ENCODE measurements at regions not wholly inside any gene's neighbourhood (a gene's known extent, or its start where the extent isn't known, plus 50 kb on each side); places are given as distances from the start of the nearest gene placed in this dataset.

DNA sequence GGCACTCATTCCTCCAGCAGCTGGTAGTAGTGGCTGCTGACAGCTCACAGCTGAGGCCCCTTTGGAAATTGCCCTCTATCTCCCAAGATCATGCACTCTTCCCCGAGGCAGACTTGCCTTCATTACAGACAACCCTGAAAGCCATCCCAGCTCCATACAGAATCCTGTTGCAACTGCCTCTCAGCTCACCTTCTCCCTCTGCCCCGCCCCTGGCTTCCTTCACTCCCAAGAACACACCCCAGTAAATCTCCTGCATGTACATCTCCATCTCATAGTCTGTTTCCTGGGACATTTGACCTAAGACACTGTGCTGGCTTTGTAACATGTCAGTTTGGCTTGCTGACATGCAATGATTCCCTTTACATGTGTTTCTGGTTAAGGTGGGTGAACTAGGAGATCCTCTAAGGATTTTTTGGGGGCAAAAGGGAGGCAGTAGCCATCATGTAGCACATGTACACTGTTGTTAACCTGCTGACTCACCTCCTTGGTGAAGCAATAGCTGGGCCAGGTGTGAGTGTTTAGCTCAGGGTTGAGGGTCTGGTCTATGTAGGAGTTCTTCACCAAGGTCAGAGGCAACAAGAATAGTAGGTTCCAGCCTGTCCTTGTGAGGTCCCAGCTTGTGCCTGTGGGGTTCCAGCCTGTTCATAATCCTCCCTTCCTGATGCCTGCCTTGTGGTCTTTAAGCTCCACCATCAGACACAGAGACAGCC lies 179.6 kb downstream of the CSNK2A3 start:
- no peak for DNase-seq (ENCODE audit: low read depth)

DNA sequence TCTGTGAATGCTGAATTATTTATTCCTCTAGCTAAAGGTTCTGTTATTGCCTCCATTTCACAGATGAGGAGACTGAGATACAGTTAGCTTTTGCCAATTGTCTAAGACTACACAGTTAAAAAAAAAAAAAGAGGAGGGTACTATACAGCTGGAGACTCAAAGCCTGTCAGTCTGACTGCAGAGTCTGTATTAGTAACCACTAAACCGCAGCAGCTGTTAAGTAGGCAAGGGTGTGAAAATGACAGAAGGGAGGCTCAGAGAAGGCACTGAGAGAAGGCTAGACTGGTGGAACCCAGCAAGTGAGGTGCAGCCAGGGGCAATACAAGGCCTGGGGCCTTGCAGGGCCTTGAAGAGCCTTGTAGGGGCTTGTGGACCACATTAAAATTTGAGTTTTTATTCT lies 181.2 kb downstream of the CSNK2A3 start:
- DNase-seq (ENCODE audit: low read depth) = no peak

DNA sequence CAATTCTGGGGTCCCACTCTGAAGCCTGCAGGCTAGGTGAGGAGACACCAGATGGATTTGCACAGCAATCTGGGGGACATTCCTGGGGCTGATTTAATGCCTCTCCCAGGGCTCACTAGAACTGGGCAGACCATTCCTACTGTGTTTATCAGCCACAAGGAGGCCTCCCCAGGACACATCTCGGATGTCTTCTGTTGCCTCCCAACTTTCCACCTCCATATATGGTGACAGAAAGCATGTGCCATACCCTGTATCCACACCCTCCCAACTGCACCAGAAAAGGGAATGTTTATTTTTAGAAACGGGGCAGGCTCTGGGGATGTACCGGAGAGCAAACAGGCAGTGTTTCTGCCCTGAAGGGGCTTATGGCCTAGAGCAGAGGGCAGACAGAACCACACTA lies 181.8 kb downstream of the CSNK2A3 start:
- DNase-seq (ENCODE audit: low read depth) = no peak

GRCh38 chr11:11170352-11171084 lies 182.5 kb downstream of the CSNK2A3 start:
- no peak for DNase-seq (ENCODE audit: low read depth)

DNA sequence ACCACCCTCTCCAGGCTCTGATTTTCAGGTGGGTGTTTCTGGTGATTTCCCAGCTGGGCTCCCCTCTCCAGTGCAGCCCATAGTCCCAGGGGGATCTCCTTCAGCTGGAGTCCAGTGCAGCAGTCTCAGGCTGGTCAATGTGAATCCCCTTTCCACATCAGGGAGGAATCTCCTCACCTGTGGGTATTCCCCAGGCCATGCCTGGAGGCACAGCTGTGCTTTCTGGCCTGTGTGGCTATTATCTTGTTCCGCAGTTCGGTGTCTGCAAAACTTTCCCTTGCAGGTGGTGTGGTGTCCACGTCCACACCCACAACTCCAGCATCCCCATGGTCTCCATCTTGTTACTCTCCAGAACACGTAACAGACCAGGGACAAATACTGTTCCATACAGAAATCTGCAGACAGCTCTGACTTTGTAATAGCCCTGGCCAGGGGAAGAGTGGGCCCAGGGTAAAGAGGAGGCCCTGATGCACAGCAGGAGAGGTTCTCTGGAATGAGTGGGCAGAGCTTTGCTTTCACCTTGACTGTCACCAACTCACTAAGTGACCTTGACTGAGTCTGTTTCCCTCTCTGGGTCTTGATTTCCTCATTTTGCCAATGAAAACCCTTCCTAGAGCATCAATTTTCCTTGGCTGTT lies 183.2 kb downstream of the CSNK2A3 start:
- DNase-seq (ENCODE audit: low read depth) = no peak

GRCh38 chr11:11167806-11168205 lies 185.2 kb downstream of the CSNK2A3 start:
- no peak for DNase-seq (ENCODE audit: low read depth)

DNA sequence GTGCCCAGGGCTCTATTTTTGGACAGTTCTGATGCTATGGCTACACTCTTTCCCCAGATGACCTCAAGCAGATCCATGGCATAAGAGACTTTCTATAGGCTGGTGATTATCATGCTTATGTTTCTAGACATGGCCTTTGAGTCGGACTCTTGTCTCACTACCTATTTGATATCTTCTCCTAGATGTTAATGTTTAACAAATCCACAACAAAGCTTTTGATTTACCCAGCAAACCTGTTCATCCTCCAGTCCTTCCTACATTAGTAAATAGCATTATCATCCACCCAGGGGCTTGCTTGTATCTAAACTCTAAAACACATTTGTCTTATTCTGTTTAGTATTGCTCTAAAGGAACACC lies 188.7 kb downstream of the CSNK2A3 start:
- no peak for DNase-seq (ENCODE audit: low read depth)

- DNase-seq (ENCODE audit: low read depth) = no peak
Measured at GRCh38 chr11:11163669-11164333, 189.2 kb downstream of the CSNK2A3 start.

GRCh38 chr11:11163236-11163635 lies 189.8 kb downstream of the CSNK2A3 start:
- DNase-seq (ENCODE audit: low read depth) = no peak

- DNase-seq (ENCODE audit: low read depth) = peak; percentile 22
Measured at GRCh38 chr11:11157185-11157584, 195.9 kb downstream of the CSNK2A3 start.

- DNase-seq (ENCODE audit: low read depth) = peak; percentile 4
Measured at GRCh38 chr11:11155962-11156815, 196.9 kb downstream of the CSNK2A3 start.

- no peak for DNase-seq (ENCODE audit: low read depth)
Measured at GRCh38 chr11:11152877-11153276, 200.2 kb downstream of the CSNK2A3 start.

DNA sequence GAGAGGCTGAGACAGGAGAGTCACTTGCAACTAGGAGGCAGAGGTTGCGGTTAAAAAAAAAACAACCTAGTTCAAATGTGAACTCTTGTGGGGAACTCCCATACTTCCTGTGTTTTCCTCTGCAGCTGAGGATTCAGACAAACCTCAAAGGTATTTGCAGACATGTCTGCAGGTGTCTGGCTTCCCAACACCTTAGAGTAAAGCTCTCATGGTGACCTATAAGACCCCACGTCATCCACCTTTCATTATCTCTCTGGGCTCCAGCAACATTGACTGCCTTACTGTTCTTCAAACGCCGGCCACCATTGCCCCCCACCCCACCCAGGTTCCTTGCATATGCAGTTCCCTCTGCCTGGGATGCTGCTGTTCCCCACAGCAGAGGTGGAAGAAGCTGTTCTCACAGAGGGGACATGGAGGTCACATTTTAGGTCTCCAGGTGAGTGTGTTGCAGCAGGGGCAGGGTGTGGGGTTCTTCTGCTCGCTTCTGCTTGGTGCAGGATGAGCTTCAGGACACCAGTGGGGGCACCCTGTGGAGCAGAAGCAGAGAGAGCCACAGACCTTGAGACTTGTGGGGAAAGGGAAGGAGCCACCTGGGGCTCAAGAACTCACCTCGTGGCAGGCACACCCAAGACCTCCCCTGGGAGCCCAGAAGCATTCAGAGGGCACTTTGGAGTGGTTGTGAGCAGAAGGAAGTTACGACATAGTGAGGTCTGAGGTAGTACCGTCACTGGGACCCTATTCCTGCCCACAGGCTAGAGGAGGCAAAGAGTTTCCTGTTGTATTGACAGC lies 203.2 kb downstream of the CSNK2A3 start:
- no peak for DNase-seq (ENCODE audit: low read depth)

- DNase-seq (ENCODE audit: low read depth) = no peak
Measured at GRCh38 chr11:11148596-11148995, 204.5 kb downstream of the CSNK2A3 start.

DNA sequence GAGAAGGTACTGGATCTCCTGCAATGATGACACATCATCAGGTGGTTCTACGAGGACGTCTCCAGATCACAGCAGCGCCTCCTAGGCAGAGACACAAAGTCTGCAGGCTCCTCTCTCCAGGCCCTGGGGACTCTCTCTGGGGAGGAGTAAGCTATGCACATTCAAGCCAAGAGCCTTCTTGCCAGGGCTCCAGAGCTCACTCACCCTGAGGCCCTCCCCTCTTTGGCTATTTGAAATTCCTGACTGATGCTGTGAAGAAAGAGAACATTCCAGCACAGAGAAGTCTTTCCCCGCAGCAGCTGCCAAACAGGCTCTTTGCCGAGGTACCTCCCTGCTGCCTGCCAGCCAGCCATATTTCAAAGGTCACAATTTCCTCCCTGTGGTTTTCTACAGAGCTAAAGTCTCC lies 204.9 kb downstream of the CSNK2A3 start:
- no peak for DNase-seq (ENCODE audit: low read depth)

DNA sequence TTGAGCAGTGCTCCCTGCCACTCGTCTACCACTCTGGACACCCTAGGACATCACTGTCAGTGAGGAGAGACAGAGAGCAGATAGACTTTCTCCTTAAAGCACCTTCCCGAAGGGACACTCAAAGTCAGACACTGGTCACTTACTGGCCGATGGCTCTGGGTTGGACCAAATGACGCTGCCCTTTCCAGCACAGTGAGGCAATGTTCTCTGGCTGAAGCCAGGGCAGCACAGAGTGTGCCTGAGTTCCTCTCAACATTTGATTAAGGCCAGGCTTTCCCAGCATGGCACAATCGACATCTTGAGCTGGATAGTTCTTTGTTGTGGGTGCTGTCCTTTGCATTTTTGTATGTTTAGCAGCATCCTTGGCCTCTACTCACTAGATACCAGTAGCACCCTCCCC lies 206.2 kb downstream of the CSNK2A3 start:
- DNase-seq (ENCODE audit: low read depth) = no peak

DNA sequence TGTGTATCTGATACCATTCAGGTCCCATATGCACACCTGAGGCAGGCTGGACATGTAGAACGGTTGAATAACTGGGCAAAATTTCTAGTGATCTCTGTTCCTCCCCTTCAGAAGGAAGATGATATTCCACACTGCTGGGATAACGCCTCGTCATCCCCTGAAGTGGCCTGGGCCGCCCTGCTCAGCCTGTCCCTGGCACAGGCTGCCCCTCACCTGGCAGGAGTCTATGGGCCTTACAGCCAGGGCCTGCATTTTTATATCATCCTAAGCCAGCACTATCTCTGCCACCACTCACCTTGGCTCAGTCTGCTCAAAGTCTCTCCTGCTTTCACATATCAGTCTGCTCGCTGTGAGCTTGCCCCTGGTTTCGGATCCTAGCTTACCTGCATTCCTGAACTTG lies 209.2 kb downstream of the CSNK2A3 start:
- no peak for DNase-seq (ENCODE audit: low read depth)

DNA sequence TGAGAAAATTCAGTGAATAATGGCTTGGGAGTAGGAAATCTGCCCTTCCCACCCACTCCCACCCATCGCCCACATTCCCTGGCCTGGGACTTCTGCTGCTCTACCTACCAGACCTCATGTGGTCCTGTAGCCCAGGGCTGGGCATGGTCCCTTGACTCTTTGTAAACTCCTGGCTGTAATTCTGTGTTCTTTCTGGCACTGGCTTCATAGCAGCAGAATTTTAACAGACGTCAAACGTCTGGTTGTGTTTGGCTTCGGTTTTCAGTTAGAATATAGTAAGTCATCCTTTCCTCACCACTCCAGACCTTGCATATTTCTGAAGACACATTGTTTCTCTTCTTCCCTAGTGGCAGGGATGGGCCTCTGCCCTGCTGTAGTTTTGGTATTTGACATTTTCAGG lies 210.6 kb downstream of the CSNK2A3 start:
- no peak for DNase-seq (ENCODE audit: low read depth)

DNA sequence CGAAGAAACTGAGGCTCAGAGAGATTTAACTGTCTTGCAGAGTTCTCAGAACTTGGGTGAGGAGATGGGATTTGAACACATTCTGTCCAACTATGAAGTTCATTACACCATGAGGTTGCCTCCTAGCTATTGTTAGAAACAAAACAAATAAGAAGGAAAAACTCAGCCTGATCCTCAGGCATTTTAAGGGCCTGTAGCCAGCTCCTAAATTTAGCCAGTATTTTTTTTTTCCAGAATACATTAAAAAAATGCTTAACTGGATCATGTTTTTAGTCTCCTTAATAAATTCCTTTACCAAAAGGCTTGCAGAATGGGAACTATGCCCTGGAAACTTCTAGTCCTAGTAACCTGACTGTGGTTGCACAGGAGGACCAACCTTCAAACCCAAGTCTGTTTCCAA lies 212.0 kb downstream of the CSNK2A3 start:
- DNase-seq (ENCODE audit: low read depth) = no peak

GRCh38 chr11:11140510-11140909 lies 212.5 kb downstream of the CSNK2A3 start:
- DNase-seq (ENCODE audit: low read depth) = no peak

GRCh38 chr11:11137339-11137738 lies 215.7 kb downstream of the CSNK2A3 start:
- no peak for DNase-seq (ENCODE audit: low read depth)

Measured in CMK (cell line).